NCI-H774 (cell line): ENCODE measurements at regions not wholly inside any gene's neighbourhood (a gene's known extent, or its start where the extent isn't known, plus 50 kb on each side); places are given as distances from the start of the nearest gene placed in this dataset.

Experiments used
- DNase-seq: peaks from one replicate; lab custom pipeline; 2025; lab: John Stamatoyannopoulos, UW

- no peak for DNase-seq
These were observed 143.8 kb upstream of the ARL4C start for GRCh38 chr2:234640657-234641056.

DNA sequence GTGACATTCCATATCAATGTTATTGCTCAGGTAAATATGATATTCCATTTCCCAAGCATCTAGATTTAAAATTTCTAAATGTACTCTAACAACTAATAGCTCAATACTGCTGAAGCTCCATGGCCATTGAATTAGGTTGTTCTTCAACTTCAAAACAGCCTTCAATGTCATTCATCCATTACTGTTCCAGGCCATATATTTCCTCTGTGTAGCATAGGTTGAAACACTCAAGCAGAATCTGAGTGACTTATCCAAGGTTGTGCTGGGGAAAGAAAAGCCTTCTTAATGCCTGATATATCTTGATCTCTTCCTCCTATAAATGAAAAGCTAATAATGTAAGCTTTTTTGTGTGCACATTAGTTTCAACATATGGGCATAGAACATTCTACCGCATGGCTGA lies 142.1 kb upstream of the ARL4C start:
- DNase-seq, result no peak

DNA sequence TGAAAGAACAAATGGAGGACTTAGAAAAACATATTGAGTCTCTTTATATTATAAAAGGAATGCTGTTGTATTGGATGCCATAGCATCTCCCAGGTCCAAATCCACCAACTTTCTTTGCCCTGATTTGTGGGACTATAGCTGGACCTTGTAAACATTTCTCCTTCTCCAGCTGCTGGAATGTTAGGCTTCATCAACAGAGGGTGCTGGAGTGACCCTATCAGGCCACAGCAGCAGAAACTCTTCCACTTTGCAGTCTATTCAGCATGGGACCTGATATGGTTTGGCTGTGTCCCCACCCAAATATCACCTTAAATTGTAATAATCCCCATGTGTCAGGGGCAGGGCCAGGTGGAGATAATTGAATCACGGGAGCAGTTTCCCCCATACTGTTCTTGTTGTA lies 138.4 kb upstream of the ARL4C start:
- DNase-seq, result no peak

DNA sequence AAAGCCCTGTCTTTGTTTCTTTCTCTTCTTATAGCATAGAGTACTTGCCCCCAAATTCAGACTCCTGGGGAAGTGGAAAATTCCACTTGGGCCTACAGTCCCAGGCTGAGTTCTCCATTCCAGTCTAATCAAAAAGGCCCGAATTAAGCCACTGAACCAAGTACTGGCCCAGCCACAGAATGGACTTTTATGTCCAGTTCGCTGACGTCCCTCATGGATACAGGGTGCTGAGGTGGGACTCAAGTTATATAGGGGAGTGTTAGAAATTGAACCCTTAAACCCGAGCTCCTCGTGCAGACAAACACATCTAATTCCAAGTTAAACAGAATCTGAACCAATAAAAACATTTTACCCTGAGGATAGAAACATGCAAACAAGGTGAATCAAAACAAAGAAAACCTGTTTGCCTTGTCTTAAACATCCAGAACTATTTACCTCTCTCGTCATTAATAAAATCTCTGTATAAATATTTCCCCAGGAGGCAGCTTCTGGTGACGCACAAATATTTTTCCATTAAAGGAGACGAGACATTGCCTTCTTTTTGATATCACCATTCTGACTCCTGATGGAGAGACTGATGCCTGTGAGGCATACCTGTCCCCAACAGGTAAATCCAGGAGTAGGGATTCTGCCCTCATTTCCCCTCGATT lies 136.8 kb upstream of the ARL4C start:
- DNase-seq, result no peak

GRCh38 chr2:234632527-234633391 lies 135.9 kb upstream of the ARL4C start:
- DNase-seq, result no peak

GRCh38 chr2:234631646-234632514 lies 135.0 kb upstream of the ARL4C start:
- DNase-seq, result no peak

- DNase-seq, result no peak
These were observed 133.9 kb upstream of the ARL4C start for GRCh38 chr2:234630801-234631261.

DNA sequence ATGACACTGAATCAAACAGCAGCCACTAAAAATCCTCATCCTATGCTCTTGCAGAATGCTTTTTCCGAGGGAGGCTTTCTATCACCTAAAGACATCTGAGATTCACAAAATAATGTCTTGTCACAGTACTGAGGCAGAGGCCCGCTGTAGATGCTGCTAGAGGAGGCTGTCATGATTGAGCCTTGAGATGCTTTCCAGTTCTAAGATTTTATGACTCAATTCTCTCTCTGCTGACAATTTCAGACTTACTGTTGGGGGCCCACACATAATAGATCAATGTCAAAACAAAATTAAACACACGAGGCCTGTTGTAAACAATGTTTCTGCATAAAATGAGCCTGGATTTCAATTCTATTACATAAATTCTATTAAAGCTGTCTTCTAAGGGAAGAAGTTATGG lies 132.7 kb upstream of the ARL4C start:
- no peak for DNase-seq

GRCh38 chr2:234628953-234629352 lies 132.1 kb upstream of the ARL4C start:
- no peak for DNase-seq

DNA sequence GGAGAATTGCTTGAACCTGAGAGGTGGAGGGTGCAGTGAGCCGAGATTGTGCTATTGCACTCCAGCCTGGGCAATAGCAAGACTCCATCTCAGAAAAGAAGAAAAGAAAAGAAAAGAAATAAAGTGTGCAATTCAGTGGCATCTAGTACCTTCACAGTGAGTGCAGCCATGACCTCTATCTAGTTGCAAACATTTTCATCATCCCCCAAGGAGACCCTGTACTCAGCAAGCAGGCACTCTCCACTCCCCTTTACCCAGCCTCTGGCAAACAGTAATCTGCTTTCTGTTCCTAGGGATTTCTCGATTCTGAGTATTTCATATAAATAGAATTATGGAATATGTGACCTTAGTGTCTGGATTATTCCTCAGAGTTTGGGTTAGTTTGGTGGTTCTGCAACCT lies 130.4 kb upstream of the ARL4C start:
- no peak for DNase-seq

DNA sequence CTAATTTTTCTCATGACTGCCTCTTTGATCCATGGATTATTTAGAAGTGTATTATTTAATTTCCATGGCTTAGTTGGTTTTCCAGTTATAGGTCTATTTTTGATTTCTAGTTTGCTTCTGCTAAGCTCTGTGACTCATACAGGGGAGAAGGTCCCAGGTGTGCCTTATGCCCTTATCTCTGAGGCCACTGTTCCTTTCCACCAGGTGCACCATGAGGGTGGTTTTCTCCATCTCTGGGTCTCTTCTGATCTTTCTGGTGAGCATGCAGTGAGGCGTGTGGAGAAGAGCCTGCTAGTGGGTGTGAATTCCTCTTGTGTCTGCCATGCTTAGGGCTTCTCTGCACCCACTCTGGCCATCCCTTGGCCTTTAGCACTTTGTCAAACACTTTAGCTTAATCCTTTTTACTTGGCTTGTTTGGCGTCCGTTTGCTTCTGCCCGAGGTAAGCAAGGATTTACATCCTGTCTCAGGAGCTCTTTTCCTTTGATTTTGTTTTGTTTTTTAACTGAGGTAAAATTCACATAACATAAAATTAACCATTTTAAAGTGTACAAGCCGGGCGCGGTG lies 129.8 kb upstream of the ARL4C start:
- no peak for DNase-seq

DNA sequence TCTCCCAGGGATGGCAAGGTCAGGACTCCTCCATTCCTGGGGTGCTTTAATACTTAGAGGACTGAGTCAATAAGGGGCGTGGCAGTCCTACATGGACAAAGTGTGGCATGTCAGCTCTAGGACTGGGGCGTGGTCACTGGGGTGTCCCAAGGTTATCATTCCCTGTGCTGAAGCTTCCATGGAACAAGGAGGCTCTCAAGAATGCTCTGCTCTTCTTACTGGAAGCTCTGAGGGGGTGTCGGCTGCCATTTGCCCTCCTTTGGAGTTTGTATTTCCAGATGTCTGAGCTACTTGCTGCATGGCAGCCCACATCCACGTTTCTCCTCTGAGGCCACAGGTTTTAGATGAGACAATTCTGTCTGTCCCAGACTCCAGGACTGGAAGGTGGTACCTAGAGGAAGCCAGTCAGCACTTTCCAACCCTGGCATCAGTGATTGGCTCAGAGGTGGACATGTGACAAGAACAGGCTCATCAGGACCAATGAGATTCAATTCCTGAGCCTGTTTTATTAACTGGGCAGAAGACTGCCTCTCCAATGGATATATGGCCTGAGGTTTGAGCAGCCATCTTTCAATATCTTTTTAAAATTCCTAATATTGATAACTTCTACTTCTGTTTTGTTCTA lies 128.9 kb upstream of the ARL4C start:
- DNase-seq, result no peak

DNA sequence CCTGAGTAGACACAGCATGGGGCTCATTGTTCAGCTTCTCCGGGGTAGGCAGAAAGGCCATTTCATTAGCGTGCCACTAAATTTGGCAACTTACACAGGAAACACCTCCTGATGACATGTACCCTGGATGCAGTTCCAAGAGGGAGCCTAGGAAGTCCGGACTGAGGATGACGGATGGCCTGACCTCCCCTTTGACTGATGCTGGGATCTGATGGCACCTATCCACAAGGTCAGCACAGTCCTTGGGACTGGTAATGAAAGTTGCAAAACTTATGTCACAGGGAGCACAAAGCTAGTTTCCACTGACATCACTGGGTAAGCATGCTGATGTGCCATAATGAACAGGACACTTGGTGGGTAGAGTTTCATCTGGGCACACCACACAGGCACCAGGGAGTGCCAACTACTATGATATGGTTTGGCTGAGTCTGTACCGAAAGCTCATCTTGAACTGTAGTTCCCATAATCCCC lies 126.7 kb upstream of the ARL4C start:
- no peak for DNase-seq

GRCh38 chr2:234621120-234621519 lies 124.2 kb upstream of the ARL4C start:
- DNase-seq, result no peak

DNA sequence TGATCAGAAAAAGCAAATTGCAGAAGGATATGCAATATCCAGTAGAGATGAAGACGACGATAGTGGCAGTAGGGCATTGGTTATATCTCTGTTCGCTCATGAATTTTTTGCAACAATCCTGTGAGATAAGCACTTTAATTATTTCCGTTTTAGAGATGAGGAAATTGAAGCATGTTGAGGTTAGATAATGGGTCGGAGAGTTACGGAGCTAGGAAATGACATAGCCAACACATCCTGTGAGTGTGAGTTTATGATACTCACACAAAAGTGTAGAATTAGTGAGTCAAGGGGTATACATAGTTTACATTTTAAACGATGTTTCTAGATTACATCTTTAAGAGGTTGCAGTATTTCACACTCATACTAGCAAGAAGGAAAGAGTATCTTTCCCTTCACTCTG lies 123.1 kb upstream of the ARL4C start:
- no peak for DNase-seq

DNA sequence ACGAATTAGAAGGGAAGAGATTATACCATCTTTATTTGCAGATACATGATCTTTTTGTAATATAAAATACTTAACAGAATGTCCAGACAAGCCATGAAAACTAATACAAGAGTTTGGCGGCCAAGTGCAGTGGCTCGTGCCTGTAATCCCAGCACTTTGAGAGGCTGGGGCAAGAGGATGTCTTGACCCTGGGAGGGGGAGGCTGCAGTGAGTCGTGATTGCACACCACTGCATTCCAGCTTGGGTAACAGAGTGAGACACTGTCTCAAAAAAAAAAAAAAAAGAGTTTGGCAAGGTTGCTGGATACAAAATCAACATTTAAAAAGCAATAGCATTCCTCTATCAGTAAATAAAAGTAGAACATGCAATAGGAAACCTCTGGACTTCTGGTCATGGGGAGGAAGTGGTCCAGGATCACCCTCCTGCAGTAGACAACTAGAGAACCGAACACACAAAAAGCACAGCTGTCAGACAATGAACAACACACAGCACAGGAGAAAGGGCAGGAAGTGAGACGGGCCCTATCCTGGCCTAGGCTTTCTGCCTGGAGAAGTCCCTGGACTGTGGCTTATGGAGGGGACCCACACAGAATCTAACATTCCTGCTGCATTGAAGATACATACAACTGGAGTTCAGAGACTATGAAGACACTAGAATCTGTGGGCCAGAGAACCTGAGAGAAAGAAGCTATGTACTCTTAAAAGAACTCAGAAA lies 118.9 kb upstream of the ARL4C start:
- no peak for DNase-seq

DNA sequence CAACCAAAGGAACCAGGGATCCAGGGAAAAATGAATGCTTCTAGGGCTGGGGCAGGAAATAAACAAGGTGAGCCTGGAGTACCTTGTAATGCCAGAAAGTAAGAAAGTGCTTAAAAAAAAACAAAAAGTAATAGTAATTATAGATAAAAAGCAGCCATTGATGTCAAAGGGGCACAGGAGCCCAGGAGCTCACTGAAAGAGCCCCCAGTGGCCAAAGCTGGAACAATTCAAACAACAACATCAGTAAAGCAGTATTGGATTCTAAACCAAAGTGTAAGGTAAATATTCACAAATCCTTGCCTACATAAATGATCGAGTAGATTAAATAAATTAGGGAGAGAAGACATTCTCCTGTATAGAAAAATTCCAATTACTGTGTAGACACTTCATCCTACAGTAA lies 114.3 kb upstream of the ARL4C start:
- no peak for DNase-seq

DNA sequence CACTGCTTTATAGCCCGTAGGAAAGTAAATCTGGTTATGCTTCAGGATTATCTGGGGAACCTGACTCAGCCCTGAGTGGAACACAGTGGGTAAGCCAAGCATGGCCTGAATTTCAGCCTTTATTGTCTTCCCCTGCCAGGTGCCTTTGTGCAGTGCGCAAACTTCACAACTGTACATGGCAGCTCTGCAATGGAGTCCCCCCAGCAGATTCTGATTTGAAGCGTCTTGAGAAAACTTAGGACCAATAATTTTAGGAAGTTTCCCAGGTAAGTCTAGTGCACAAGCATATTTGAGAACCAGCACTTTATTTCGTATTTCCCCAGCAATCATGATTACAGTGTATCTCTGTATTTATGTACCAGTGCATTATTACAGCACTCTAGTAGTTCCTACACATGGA lies 112.1 kb upstream of the ARL4C start:
- DNase-seq, result no peak

DNA sequence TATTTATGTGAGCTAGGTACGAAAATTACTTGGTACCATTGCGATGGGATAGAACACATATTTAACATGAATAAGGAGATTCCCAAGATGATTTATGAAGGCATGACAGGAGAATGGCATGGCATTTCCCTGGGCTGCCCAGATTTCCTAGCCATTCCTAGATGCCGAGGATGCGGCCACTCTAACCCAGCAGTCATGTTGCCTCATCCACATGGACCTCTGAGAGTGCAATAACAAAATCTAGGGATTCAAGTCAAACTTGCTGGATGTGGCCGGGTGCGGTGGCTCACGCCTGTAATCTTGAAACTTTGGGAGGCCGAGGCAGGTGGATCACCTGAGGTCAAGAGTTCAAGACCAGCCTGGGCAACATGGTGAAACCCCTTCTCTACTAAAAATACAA lies 110.8 kb upstream of the ARL4C start:
- DNase-seq, result no peak

DNA sequence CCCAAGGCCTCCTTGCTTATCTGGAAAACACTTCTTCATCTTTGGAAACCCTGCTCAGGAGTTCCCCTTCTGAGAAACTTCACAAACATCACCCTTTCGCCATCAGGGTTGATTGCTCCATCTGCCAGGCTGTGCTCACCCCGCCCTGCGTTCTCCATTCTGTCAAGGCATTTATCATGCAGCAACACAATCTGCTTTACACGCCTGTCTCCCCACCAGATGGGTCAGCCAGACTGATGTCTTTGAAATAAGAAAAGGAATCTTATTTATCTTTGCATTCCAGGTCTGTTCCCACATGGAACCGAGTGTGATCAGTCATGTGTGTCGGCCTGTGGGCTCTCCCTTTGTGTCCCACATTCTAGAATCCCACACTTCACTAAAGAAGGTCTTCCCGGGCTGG lies 110.0 kb upstream of the ARL4C start:
- DNase-seq, result no peak

DNA sequence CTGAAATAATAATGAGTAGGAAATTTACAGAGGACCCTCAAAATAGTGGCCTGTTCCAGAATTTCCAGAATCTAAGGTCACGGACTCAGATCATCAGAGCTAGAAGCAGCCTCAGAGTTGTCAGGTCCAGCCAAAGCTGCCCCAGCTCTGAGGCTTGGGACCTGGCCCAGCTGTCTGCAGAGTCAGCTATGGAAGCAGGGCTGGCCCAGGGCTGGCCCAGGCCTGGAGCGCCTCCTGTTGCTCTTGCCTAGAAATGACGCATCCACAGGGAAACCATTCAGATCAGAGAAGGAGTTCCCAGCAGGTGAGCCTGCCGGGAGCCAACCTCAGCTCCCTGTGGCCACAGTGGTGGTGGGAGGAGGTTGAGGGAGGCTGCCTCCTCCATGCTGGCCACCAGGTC lies 106.7 kb upstream of the ARL4C start:
- no peak for DNase-seq
